ENCODE measurements at regions not wholly inside any gene's neighbourhood (a gene's known extent, or its start where the extent isn't known, plus 50 kb on each side); places are given as distances from the start of the nearest gene placed in this dataset.

- intact Hi-C loops (cut with DNase I), result no loop called here
Observed at GRCh38 chrX:13180807-13181206, 136.4 kb upstream of the FAM9C start.

GRCh38 chrX:13179586-13179985, 135.2 kb upstream of the FAM9C start:
- DNase-seq (ENCODE audit: low spot score in 2 of 2), result no peak
- Histone ChIP-seq H3K36me3 (no peaks in the 10 kb centered on the region), H3K4me1 (no peaks in the 10 kb centered on the region), H3K4me3 (no peak overlapping the region), H3K27ac (no peak overlapping the region), H3K27me3 (no peaks in the 10 kb centered on the region), H3K9me3 (no peaks in the 10 kb centered on the region)
- TF ChIP-seq CTCF (IDR thresholded peaks at IDR 0.05), result no peak
- intact Hi-C loops (cut with DNase I), result no loop called here

More at GRCh38 chrX:13180807-13181206, 136.4 kb upstream of the FAM9C start:
- no peaks in the 10 kb centered on the region for H3K9me3 ChIP-seq
- no peak overlapping the region for H3K27ac ChIP-seq
- no peak for DNase-seq (ENCODE audit: low spot score in 2 of 2)
- H3K36me3 ChIP-seq, result no peaks in the 10 kb centered on the region
- no peaks in the 10 kb centered on the region for H3K4me1 ChIP-seq
- TF ChIP-seq CTCF (IDR thresholded peaks at IDR 0.05), result no peak
- no peak overlapping the region for H3K4me3 ChIP-seq
- no peaks in the 10 kb centered on the region for H3K27me3 ChIP-seq

- Histone ChIP-seq H3K36me3 (no peaks in the 10 kb centered on the region), H3K4me3 (no peak overlapping the region), H3K27ac (no peak overlapping the region), H3K4me1 (no peaks in the 10 kb centered on the region), H3K9me3 (no peaks in the 10 kb centered on the region), H3K27me3 (no peaks in the 10 kb centered on the region)
- no peak for DNase-seq (ENCODE audit: low spot score in 2 of 2)
- intact Hi-C loops (cut with DNase I), result no loop called here
- TF ChIP-seq CTCF (IDR thresholded peaks at IDR 0.05), result no peak
Observed at GRCh38 chrX:13179100-13179499, 134.7 kb upstream of the FAM9C start.

- H3K27ac ChIP-seq, result no peak overlapping the region
- DNase-seq (ENCODE audit: low spot score in 2 of 2), result no peak
- intact Hi-C loops (cut with DNase I), result no loop called here
- no peaks in the 10 kb centered on the region for H3K9me3 ChIP-seq
- H3K36me3 ChIP-seq, result no peaks in the 10 kb centered on the region
- TF ChIP-seq CTCF (IDR thresholded peaks at IDR 0.05), result no peak
- no peaks in the 10 kb centered on the region for H3K27me3 ChIP-seq
- no peaks in the 10 kb centered on the region for H3K4me1 ChIP-seq
- no peak overlapping the region for H3K4me3 ChIP-seq
Observed at GRCh38 chrX:13177921-13178566, 133.6 kb upstream of the FAM9C start.

- no peaks in the 10 kb centered on the region for H3K27me3 ChIP-seq
- H3K4me1 ChIP-seq, result no peaks in the 10 kb centered on the region
- no peak overlapping the region for H3K27ac ChIP-seq
- no peaks in the 10 kb centered on the region for H3K36me3 ChIP-seq
- no peak overlapping the region for H3K4me3 ChIP-seq
- no peaks in the 10 kb centered on the region for H3K9me3 ChIP-seq
- intact Hi-C loops (cut with DNase I), result no loop called here
- DNase-seq (ENCODE audit: low spot score in 2 of 2), result no peak
- no peak for TF ChIP-seq CTCF (IDR thresholded peaks at IDR 0.05)
Observed at GRCh38 chrX:13175056-13175455, 130.6 kb upstream of the FAM9C start.

Measured in ascending aorta (tissue), 2 donors.